GM19193 (cell line): ENCODE measurements at regions not wholly inside any gene's neighbourhood (a gene's known extent, or its start where the extent isn't known, plus 50 kb on each side); places are given as distances from the start of the nearest gene placed in this dataset.

ENCODE experiments used
- POLR2A ChIP-seq: IDR thresholded peaks from 4 replicates; pipeline ENCODE4 v1.6.1; 2011; ENCODE audit not compliant: insufficient read depth, insufficient read length; ENCODE audit errors: extremely low read depth

GRCh38 chr3:178359728-178360127 is 176.5 kb upstream of the KCNMB2 start:
- TF ChIP-seq POLR2A: no peak

- TF ChIP-seq POLR2A: no peak
Measured at GRCh38 chr3:178367817-178368617, 168.2 kb upstream of the KCNMB2 start.

- no peak for TF ChIP-seq POLR2A
Measured at GRCh38 chr3:178369006-178369405, 167.2 kb upstream of the KCNMB2 start.

GRCh38 chr3:178369811-178370210 is 166.4 kb upstream of the KCNMB2 start:
- TF ChIP-seq POLR2A: no peak

GRCh38 chr3:178370387-178370786 is 165.8 kb upstream of the KCNMB2 start:
- no peak for TF ChIP-seq POLR2A

GRCh38 chr3:178381555-178381954 is 154.7 kb upstream of the KCNMB2 start:
- TF ChIP-seq POLR2A: no peak

GRCh38 chr3:178381971-178382448 is 154.2 kb upstream of the KCNMB2 start:
- TF ChIP-seq POLR2A: no peak

GRCh38 chr3:178382449-178383061 is 153.7 kb upstream of the KCNMB2 start:
- no peak for TF ChIP-seq POLR2A

- TF ChIP-seq POLR2A: no peak
Measured at GRCh38 chr3:178384321-178385230, 151.7 kb upstream of the KCNMB2 start.

- TF ChIP-seq POLR2A: no peak
Measured at GRCh38 chr3:178385280-178385952, 150.8 kb upstream of the KCNMB2 start.

GRCh38 chr3:178386401-178386800 is 149.8 kb upstream of the KCNMB2 start:
- no peak for TF ChIP-seq POLR2A

- no peak for TF ChIP-seq POLR2A
Measured at GRCh38 chr3:178386880-178387279, 149.4 kb upstream of the KCNMB2 start.

- no peak for TF ChIP-seq POLR2A
Measured at GRCh38 chr3:178388473-178388872, 147.8 kb upstream of the KCNMB2 start.

- no peak for TF ChIP-seq POLR2A
Measured at GRCh38 chr3:178389258-178389657, 147.0 kb upstream of the KCNMB2 start.
